ENCODE measurements at regions not wholly inside any gene's neighbourhood (a gene's known extent, or its start where the extent isn't known, plus 50 kb on each side); places are given as distances from the start of the nearest gene placed in this dataset.
"Not testable (repeated sequence)": the region's sequence is repeated elsewhere in the genome, so short reads cannot be mapped to it uniquely, and the experiment has no call there.

- no peak for DNase-seq
These were observed 129.4 kb downstream of the C12orf75 start for GRCh38 chr12:105459760-105460330.

- DNase-seq = no peak
These were observed 130.9 kb downstream of the C12orf75 start for GRCh38 chr12:105461271-105461943.

DNA sequence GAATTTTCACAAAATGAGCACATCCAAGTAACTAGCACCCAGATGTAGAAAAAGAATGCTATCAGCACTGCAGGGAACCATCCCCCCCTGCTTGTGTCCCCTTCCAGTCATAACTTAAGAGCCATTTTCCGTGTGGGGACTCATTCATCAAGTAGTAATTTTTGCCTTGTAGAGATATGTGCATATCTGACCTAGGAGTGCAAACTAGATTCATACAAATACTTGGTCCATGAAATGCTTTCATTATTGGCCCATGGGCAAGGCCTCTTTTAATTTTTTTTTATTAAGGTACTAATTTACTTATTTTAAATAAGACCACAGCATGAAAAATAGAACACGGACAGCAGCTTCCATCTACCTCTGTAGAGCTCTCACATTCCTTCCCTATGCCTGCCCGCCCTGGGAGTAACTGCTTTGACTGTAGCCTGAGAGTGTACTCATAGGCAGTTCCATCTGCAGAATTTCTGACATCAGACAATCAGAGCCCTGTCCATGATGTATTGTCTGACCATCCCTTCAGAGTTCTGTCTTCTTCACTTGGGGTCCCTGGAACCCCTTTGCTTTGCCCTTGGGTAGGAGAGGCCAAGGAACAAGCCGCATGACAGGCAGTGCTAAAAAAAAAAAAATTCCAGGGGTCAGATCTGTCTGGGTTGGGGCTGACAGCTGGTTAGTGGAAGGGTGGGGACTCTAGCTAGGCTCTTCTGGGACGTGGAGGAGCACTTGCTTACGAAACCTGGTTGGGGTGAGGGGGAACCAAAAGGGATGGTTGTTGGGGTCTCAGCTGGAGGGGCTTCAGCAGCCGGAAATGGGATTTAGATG lies 131.7 kb downstream of the C12orf75 start:
- DNase-seq = no peak

GRCh38 chr12:105462831-105463230 lies 132.3 kb downstream of the C12orf75 start:
- no peak for DNase-seq

DNA sequence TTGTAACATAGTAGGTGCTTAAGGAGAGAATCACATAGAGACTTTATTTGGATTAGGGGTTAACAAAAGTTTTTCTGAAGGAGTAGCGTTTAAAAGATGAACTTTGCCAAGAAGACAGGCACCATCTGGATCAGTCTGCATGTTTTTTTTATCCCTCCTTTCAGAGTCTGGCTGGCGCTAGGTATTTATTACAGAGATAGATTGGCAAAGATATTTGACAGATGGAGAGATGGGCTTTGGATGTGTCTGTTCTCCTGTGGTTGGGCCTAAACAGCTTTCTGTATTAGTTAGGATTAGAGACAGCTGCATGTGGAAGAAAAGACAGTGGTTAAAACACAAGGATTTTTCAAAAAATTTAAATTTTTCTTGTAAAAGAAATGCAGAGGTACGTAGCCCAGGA lies 133.9 kb downstream of the C12orf75 start:
- DNase-seq = no peak

DNA sequence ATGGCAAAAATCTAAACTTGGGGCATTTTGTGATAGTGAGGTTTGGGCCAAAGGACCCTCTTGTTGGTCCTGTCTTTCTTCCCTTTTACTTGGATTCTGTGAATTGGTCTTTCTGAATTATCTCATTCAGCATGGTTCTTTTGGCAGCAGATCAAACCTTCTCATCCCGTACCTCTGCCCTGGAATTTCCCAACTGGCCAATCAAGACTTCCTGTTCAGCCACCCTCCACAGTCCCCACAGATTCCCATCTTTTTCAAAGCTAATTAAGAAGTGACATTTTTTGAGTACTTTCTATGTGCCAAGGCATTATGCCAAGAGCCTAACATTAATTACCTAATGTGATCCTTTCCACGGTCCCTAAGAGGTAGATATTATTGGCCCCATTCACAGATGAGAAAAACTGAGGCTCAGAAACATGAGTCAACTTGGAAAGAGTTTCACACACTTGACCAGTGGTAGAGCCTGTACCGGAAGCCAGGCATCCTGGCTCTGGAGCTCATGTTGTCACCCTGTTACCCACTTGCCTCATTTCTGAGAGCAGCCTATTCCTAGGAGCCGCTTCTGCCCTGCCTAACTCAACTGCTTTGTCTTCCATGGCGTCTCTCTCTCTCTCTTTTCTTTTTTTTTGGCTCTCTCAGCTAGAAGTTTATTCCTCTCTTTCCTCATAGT lies 135.9 kb downstream of the C12orf75 start:
- no peak for DNase-seq

DNA sequence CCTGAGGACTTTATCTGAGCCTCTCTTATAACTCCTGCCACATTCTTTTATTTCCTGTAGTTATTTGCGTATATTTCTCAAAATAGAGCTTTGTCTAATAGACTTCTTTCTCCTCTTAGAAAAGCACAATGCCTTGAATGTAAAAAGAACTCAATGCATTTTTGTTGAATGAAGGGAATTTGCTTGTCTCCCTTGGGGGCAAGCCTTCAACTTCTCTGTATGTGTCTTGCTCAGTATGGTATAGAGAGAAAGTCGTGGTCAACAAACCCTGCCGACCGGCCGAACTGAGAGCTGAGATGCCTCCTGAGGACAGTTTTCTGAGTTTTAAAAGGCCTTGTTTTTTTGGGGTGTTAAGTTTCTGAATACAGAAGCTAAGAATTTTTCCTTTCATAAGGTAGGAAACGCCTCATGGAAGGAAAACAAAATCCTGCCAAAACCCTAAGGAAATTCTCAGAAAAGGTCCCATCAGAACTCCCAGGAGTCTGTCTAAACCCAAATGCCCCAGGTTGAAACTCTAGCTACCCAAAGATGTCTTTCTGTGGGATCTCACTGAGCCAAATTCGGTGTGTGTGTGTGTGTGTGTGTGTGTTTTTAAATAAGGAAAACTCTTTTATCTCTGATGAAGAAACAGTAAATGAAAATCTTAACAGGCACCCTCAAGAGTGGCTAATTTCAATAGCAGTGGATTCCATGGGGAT lies 136.6 kb downstream of the C12orf75 start:
- DNase-seq = no peak

GRCh38 chr12:105467710-105468366 lies 137.3 kb downstream of the C12orf75 start:
- no peak for DNase-seq

- no peak for DNase-seq
These were observed 138.0 kb downstream of the C12orf75 start for GRCh38 chr12:105468464-105468863.

- DNase-seq = no peak
These were observed 138.7 kb downstream of the C12orf75 start for GRCh38 chr12:105469211-105469610.

- DNase-seq = no peak
These were observed 139.2 kb downstream of the C12orf75 start for GRCh38 chr12:105469701-105470100.

DNA sequence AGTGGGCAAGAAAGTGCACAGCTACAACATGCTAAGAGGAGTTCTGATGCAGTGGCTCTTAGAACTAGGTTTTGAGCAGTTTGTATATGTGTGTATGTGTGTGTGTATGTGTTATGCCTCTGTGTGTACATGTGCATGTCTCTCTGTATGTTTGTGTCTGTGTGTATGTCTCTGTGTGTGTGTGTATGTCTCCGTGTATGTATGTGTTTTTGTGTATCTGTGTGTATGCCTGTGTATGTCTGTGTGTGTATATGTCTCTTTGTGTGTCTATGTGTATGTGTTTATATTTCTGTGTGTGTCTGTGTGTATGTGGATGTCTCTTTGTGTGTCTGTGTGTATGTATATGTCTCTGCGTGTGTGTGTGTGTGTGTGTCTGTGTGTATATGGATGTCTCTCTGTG lies 139.6 kb downstream of the C12orf75 start:
- no peak for DNase-seq

DNA sequence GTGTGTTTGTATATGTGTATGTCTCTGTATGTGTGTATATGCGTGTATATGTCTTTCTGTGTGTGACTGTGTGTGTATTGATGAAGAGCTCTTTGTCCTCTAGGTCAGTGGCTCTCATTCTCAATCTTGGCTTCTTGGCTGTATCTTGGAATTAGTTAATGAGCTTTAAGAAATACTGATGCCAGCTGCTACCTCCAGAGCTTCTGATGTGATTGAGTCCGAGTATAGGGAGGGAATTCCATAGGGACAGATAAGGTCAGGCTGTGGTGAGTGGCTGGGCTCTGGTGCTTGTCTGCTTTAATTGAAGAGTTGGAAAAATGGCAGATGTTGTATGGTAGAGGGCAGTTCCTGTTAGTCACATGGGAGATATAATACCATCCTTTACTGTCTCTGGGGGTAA lies 140.1 kb downstream of the C12orf75 start:
- no peak for DNase-seq

- no peak for DNase-seq
These were observed 144.2 kb downstream of the C12orf75 start for GRCh38 chr12:105474672-105475071.

- no peak for DNase-seq
These were observed 146.1 kb downstream of the C12orf75 start for GRCh38 chr12:105476616-105477015.

DNA sequence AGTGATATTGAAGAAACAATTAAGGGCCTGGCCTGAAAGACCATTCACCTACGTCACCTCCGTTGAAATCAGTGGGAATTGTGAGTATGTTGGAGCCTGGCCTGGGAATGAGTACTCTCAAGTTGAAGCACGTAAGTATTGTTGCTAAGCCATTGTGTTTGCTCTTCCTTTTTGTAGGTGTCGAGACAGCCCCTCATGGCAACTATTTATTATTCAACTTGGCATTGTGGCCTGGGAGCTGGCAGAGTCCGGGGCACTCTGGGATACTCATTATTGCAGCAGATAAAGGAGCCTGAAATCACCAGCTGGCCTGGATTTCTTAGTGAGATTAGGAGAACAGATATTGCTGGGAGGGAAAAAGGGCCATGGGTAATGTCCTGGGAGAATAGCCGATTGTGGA lies 147.4 kb downstream of the C12orf75 start:
- DNase-seq = no peak

GRCh38 chr12:105478788-105479187 lies 148.3 kb downstream of the C12orf75 start:
- not testable (repeated sequence) for DNase-seq

DNA sequence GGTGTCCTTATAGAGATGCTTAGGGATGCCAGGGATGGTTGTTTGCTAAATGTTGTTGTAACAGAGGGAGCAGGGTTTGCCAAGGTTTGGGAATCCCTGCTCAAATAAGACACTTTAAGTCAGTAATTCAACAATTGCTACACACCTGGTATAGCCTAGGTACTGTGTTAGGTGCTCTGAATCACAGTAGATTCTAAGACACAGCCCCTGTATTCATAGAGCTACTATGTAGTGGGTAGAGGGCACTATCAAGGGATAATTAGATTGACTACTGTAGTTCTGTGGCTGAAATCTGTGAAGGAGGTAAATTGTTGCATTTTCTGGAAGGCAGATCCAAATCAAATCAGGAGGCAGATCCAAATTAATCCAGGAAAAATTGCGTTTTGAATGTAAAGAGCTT lies 149.2 kb downstream of the C12orf75 start:
- DNase-seq = no peak

DNA sequence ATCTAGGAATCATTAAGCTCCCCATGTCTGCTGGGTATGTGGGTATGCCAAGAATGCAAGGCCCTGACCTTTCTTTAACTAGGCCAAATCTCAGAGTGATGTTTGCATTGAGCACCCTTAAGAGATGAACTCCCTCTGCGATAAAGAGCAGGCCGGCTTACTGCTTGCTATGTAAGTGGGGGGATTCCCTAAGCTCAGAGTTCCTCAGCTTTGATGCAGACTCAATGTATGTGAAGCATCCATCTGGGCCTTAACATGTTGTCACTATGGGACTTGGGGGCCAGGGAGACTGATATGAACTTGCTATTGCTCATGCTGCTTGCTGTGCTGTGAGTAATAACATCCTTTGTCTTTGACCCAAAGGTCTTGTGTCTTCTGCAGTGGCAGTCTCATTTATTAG lies 149.7 kb downstream of the C12orf75 start:
- no peak for DNase-seq

DNA sequence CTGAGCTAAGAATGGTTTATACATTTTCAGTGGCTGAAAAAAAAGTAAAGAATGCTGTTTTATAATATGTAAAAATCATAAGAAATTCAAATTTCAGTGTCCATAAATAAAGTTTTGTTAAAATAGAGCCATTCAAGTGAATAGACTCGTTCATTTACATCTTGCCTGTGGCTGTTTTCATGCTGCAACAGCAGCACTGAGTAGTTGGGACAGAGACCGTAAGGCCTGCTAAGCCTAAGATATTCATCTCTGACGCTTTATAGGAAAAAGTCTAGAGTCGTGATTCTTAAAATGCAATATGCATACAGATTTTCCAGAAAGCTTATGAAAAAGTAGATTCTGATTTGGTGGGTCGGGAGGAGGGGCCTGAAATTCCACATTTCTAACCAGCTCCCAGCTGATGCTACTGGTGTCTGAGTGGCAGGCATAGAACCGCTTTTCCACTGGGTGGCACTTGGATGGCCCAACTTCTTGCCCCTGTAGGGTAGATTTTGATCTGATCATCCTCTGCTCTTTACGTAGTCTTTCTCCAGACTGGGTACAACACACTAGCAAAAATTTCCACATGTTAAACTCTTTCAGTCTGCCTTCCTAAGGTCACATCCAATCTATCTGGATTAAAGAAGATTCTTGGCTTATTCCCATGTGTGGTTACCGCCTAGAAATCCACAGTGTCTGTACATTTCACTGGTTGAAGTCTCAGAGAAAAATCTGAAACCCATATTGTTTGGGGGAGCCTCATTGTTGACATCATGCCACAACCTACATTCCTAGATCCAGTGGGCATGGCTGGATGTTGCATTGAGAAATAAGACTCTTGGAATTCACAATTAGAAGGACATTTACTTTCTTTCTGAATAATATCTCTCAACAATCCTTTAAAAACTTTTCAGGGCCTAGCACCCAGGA lies 151.2 kb downstream of the C12orf75 start:
- DNase-seq = no peak

- no peak for DNase-seq
These were observed 152.5 kb downstream of the C12orf75 start for GRCh38 chr12:105482951-105483350.

All from amniotic stem cell (primary cell).